HG02970 (cell line): ENCODE measurements at regions not wholly inside any gene's neighbourhood (a gene's known extent, or its start where the extent isn't known, plus 50 kb on each side); places are given as distances from the start of the nearest gene placed in this dataset.
"Not testable (repeated sequence)": the region's sequence is repeated elsewhere in the genome, so short reads cannot be mapped to it uniquely, and the experiment has no call there.

Experiments used
- ATAC-seq: cut with Tn5 transposase; IDR thresholded peaks from one replicate; pipeline ENCODE4 v1.9.1; 2021; ENCODE audit warnings: mild to moderate bottlenecking, moderate library complexity, moderate number of reproducible peaks; ENCODE audit not compliant: unreplicated experiment, low FRiP score

GRCh38 chr9:66601472-66601871, 299.1 kb upstream of the ZNF658 start:
- not testable (repeated sequence) for ATAC-seq

DNA sequence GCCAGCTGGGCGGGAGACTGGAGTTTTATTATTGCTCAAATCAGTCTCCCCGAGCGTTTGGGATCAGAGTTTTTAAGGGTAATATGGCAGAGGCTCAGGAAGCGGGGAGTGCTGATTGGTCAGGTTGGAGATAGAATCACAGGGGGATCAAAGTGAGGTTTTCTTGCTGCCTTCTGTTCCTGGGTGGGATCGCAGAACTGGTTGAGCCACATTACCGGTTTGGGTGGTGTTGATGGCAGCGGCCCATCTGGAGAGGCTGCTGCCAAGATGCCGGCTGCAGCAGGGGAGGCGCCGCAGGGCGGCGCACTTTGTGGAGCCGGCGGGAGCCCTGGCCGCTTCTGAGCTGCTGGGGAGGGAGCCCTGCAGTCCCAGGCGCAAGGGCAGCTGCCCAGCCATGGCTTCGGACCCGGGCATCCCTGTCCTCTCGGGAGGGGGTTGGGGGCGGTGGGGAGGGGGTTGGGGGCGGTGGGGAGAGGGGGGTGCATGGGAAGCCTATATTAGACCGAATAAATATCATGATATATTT, 268.9 kb upstream of the ZNF658 start:
- ATAC-seq = not testable (repeated sequence)

GRCh38 chr9:66647675-66648074, 252.8 kb upstream of the ZNF658 start:
- not testable (repeated sequence) for ATAC-seq

GRCh38 chr9:66690242-66690641, 210.3 kb upstream of the ZNF658 start:
- ATAC-seq = not testable (repeated sequence)

- ATAC-seq = not testable (repeated sequence)
These were observed 204.8 kb upstream of the ZNF658 start for GRCh38 chr9:66695561-66696240.

- ATAC-seq = not testable (repeated sequence)
These were observed 203.0 kb upstream of the ZNF658 start for GRCh38 chr9:66697343-66698065.

DNA sequence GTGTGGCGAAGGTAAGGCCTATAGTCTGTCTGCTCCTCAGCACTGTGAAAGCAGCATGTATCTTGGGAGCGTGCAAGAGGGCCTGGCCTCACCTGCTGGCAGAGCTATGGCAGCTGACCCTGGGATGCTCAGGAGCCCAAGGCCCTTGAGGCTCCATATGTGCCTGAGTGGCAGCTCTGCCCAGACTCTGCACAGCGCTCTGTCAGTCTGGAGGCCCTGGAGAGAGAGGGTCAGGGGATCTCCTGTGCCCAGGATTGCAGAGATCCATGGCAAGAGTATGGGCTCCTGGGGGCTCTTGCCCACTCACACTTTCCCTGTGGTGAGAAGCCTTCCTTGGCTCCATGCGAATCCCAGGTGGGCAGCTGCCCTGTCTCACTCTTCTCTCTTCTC, 202.5 kb upstream of the ZNF658 start:
- not testable (repeated sequence) for ATAC-seq

DNA sequence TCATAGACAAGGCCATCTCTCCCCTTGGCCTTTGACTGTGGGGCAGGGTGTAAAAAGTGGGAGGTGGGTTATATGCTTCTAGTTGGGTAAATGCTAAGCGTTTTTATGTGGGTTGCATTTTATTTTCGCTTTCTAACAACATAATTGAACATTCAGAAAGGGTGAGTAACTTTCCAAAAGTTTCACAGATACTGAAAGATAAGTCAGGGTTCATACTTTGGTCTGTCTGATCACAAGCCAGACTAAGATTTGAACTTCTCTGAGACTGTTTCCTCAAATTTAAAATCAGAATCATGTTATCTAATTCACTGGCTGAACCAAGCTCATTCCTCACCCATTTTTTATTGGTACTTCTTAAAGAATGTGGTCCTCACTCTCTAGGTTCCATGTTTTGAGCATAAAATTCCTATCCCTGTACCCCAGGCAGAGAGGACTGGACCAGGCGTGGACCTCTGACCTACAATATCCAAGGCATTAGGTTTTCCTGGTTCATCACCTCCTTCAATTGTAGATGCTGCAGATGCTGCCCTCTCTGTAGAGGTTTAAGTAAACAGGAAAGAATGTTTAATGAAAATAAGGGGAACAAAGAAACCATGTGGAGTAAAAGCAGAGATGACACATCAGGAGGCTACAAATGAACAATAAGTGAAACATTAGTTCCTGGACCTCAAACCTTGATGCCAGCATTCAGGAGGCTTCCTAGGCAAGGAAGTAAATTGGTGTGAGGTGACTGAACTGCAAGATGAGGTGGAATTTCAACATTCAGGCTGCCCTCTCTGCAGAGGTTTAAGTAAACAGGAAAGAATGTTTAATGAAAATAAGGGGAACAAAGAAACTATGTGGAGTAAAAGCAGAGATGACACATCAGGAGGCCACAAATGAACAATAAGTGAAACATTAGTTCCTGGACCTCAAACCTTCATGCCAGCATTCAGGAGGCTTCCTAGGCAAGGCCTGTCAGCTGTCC, 198.8 kb upstream of the ZNF658 start:
- ATAC-seq = not testable (repeated sequence)

- not testable (repeated sequence) for ATAC-seq
These were observed 189.0 kb upstream of the ZNF658 start for GRCh38 chr9:66711553-66711952.

- not testable (repeated sequence) for ATAC-seq
These were observed 187.7 kb upstream of the ZNF658 start for GRCh38 chr9:66712870-66713269.

DNA sequence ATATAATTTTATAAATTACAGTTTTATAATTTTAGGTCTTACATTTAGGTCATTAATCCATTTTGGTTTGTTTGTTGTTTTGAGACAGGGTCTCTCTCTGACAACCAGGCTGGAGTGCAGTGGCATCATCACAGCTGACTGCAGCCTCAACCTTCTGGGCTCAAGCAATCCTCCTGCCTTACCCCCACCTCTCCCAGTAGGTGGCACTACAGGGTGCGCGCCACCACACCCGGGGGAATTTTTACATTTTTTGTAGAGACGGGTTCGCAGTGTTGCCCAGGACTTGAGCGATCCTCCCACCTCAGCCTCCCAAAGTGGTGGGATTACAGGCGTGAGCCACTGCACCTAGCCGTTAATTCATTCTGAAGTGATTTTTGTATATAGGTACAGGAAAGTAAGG, 187.0 kb upstream of the ZNF658 start:
- not testable (repeated sequence) for ATAC-seq

DNA sequence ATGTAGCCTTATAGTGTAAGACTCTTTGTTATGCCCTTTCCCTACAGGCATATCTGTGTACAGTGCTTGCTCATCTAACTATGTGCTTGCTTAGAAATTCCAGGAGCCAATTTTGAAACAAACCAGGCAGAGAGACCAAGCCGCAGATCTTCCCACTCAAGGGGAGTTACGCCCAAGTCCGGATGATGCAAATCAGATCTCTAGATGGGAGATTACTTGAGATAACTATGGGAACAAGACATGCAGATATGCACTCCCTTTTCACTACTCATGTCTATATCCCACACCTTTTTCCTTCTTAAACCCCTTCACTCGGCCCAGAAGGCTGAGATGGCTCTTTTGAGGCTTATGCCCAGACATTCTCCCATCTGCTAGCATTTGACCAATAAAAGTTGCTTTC, 179.7 kb upstream of the ZNF658 start:
- ATAC-seq = not testable (repeated sequence)

DNA sequence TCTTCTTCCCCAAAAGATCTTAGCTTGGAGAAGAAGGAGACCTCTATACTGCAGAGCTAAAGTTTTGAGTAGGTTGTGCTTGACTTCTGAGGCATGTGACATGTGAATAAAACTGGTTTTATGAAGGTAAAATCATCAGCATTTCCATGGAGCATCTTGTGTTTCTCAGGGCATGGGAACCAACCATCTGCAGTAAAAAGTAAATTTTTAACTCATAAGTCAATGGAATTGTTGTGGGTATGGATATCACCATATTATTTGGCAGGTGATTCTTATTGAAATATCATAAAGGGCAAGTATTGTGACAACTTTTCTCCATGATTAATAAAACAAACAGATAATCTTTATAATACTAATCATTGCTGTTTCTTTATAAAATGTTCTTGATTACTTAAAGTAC, 173.0 kb upstream of the ZNF658 start:
- not testable (repeated sequence) for ATAC-seq

- not testable (repeated sequence) for ATAC-seq
These were observed 163.8 kb upstream of the ZNF658 start for GRCh38 chr9:66736686-66737085.

DNA sequence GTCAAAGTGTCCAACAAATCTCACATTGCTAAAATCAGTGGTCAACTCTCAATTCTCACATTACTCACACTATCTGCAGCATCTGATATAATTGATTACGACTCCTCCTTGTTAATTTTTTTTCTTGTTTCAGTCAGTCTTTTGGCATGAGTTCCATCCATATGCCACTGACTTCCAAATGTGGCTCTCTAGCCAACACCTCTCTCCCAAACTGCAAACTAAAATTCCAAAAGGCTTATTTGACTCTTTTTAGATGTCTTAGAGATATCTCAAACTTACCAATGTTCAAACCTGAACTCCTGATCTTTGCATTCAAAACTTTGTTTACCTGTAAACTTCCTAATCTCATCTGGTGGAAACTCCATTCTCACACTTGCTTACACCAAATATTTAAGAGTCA, 162.1 kb upstream of the ZNF658 start:
- not testable (repeated sequence) for ATAC-seq

DNA sequence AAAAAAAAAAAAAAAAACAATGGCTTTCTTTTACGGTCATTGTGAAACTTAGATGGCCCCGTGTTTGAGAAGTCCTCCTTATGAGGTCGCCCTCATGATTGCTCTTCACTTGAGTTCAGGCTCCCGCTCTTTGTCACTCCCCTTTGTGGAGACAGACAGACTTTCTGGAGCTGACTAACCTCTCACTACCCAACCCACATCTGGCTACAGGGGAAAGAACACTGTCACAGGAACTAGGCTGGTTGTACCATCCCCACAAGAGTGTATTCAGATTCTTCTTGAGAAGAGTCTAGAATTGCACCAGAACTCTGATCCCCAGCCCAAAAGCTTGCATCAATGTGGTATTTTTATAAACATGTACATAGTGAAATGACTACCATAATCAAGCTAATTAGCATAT, 160.4 kb upstream of the ZNF658 start:
- ATAC-seq = not testable (repeated sequence)

DNA sequence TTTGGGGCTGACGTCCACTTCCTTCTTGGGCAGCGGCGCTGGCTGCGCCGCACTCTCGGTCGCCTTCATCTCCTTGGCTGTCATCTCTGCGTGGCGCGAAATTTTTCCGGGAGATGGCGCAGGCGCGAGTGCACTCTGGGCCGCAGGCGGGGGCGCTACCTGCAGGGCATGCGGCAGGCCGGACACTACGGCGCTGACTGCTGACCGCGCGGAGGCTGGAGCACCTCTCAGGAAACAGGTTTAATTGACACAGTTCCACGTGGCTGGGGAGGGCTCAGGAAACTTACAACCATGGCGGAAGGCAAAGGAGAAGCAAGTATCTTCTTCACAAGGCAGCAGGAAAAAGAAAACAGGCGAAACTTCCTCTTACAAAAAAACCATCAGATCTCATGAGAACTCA, 154.7 kb upstream of the ZNF658 start:
- ATAC-seq = not testable (repeated sequence)

- ATAC-seq = not testable (repeated sequence)
These were observed 148.1 kb upstream of the ZNF658 start for GRCh38 chr9:66752324-66752923.

- ATAC-seq = not testable (repeated sequence)
These were observed 140.6 kb upstream of the ZNF658 start for GRCh38 chr9:66759825-66760492.
